Sigmoid colon (tissue), 6 donors: ENCODE measurements at regions not wholly inside any gene's neighbourhood (a gene's known extent, or its start where the extent isn't known, plus 50 kb on each side); places are given as distances from the start of the nearest gene placed in this dataset.

ENCODE experiments used
- DNase-seq: peaks from one replicate; pipeline ENCODE4 v3.0.0-alpha.2; 2019
- H3K27ac ChIP-seq, 4 donors: fragments of 200-600 bp; sonication (generic); one replicate each; pipeline ENCODE4 v1.5.1; 2016 to 2019; ENCODE audit warnings: mild to moderate bottlenecking in 1 of 4
- H3K27me3 ChIP-seq, 3 donors: fragments of 200-600 bp; sonication (generic); one replicate each; pipeline ENCODE4 v1.5.1; 2019; ENCODE audit warnings: mild to moderate bottlenecking in 1 of 3
- H3K36me3 ChIP-seq, 4 donors: fragments of 200-600 bp; sonication (generic); one replicate each; pipeline ENCODE4 v1.5.1; 2016 to 2019
- H3K4me1 ChIP-seq, 4 donors: fragments of 200-600 bp; sonication (generic); one replicate each; pipeline ENCODE4 v1.5.1; 2017 to 2019
- H3K4me3 ChIP-seq, 4 donors: fragments of 200-600 bp; sonication (generic); one replicate each; pipeline ENCODE4 v1.5.1; 2017 to 2019; ENCODE audit warnings: mild to moderate bottlenecking in 2 of 4, moderate library complexity in 1 of 4
- H3K9me3 ChIP-seq, 4 donors: fragments of 200-600 bp in 3 of 4; sonication (generic) in 3 of 4; one replicate each; pipeline versions ENCODE4 v1.5.1 to v1.6.1; 2013 to 2019
- EP300 ChIP-seq, 4 donors: sonication (generic); formaldehyde crosslinking; IDR thresholded peaks; one replicate each; pipeline ENCODE4 v1.6.1; 2017; ENCODE audit warnings: antibody characterized with exemption in 4 of 4
- POLR2A ChIP-seq, 2 donors: fragments of 450-650 bp; IDR thresholded peaks; one replicate each; pipeline ENCODE4 v1.6.1; 2016; ENCODE audit warnings: antibody characterized with exemption in 2 of 2, mild to moderate bottlenecking in 2 of 2, moderate library complexity in 2 of 2
- POLR2AphosphoS5 ChIP-seq, 4 donors: sonication (generic); formaldehyde crosslinking; IDR thresholded peaks; one replicate each; pipeline ENCODE4 v1.6.1; 2017; ENCODE audit warnings: antibody characterized with exemption in 4 of 4
- WGBS, 2 donors: extraction: QIAGEN DNeasy Blood & Tissue Kit; methylation state at CpG; one replicate each; pipeline ENCODE4 v1.1.7; 2013; 5-methylcytosine and 5-hydroxymethylcytosine counted together
- intact Hi-C: fragments of 100-400 bp; cut with DNase I; formaldehyde crosslinking; loops from one replicate; pipeline ENCODE4 v1.15.1; 2023
- TF ChIP-seq, protein P1 (sequence below), 4 experiments: fragments of 450-650 bp in 3 of 4; fragments of 200-600 bp in 1 of 4; IDR thresholded peaks; one replicate each; pipeline ENCODE4 v1.5.1; 2016 to 2019; ENCODE audit warnings: antibody characterized with exemption in 4 of 4, mild to moderate bottlenecking in 3 of 4, moderate library complexity in 2 of 4
- donor health status: healthy with polysubstance abuse.
- donor health status: healthy.

- Histone ChIP-seq H3K4me3 (no peak overlapping the region), H3K27ac (no peak overlapping the region), H3K27me3 (no peaks in the 10 kb centered on the region), H3K9me3 (no peaks in the 10 kb centered on the region), H3K4me1 (no peaks in the 10 kb centered on the region), H3K36me3 (no peaks in the 10 kb centered on the region)
- WGBS, 2 donors, result 78 to 87% methylated on average over 10 of the region's 10 CpGs
- TF ChIP-seq, protein P1, sequence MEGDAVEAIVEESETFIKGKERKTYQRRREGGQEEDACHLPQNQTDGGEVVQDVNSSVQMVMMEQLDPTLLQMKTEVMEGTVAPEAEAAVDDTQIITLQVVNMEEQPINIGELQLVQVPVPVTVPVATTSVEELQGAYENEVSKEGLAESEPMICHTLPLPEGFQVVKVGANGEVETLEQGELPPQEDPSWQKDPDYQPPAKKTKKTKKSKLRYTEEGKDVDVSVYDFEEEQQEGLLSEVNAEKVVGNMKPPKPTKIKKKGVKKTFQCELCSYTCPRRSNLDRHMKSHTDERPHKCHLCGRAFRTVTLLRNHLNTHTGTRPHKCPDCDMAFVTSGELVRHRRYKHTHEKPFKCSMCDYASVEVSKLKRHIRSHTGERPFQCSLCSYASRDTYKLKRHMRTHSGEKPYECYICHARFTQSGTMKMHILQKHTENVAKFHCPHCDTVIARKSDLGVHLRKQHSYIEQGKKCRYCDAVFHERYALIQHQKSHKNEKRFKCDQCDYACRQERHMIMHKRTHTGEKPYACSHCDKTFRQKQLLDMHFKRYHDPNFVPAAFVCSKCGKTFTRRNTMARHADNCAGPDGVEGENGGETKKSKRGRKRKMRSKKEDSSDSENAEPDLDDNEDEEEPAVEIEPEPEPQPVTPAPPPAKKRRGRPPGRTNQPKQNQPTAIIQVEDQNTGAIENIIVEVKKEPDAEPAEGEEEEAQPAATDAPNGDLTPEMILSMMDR (IDR thresholded peaks at IDR 0.05), result no peak
- intact Hi-C loops, result no loop called here
- DNase-seq, result no peak
These were observed 154.8 kb downstream of the COG6 start for GRCh38 chr13:39810091-39810877.

GRCh38 chr13:39811051-39811450 is 155.6 kb downstream of the COG6 start:
- DNase-seq, result no peak
- H3K4me1 ChIP-seq, result no peaks in the 10 kb centered on the region
- H3K4me3 ChIP-seq, result no peak overlapping the region
- intact Hi-C loops, result no loop called here
- TF ChIP-seq POLR2A (IDR thresholded peaks at IDR 0.05) (no peak), EP300 (IDR thresholded peaks at IDR 0.05) (no peak), POLR2AphosphoS5 (IDR thresholded peaks at IDR 0.05) (no peak)
- TF ChIP-seq, protein P1 (IDR thresholded peaks at IDR 0.05), result no peak
- H3K27me3 ChIP-seq, result no peaks in the 10 kb centered on the region
- H3K36me3 ChIP-seq, result no peaks in the 10 kb centered on the region
- no peak overlapping the region for H3K27ac ChIP-seq
- WGBS, 2 donors, result 53 to 84% methylated on average over 6 of the region's 6 CpGs
- H3K9me3 ChIP-seq, result no peaks in the 10 kb centered on the region

DNA sequence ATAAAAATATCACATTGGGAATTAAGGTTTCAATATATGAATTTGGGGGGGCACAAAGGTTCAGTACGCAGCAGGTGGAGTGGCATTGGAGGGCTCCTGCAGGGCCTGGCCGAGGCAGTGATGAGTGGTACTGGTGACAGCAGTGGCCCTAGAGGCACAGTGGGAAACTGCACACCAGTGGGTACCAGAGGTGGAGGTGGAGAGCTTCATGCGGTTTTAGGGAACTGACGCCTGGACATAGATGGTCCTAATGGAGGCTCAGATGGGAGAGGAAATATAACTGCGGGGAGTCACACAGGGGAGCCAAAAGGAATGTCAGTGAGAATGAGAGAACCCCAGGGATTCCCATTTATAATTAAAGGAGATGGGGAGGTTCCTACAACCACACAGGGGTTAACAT is 156.2 kb downstream of the COG6 start:
- Histone ChIP-seq H3K27ac (no peak overlapping the region), H3K4me1 (no peaks in the 10 kb centered on the region), H3K9me3 (no peaks in the 10 kb centered on the region), H3K4me3 (no peak overlapping the region), H3K27me3 (no peaks in the 10 kb centered on the region), H3K36me3 (no peaks in the 10 kb centered on the region)
- 90 to 96% methylated on average over 5 of the region's 5 CpGs for whole genome bisulfite sequencing, 2 donors
- TF ChIP-seq POLR2A (IDR thresholded peaks at IDR 0.05), result no peak
- no peak for TF ChIP-seq POLR2AphosphoS5 (IDR thresholded peaks at IDR 0.05)
- no peak for TF ChIP-seq EP300 (IDR thresholded peaks at IDR 0.05)
- TF ChIP-seq, protein P1 (IDR thresholded peaks at IDR 0.05), result no peak
- intact Hi-C loops, result no loop called here
- no peak for DNase-seq

- Histone ChIP-seq H3K4me1 (no peaks in the 10 kb centered on the region), H3K36me3 (no peaks in the 10 kb centered on the region), H3K4me3 (no peak overlapping the region), H3K9me3 (no peaks in the 10 kb centered on the region), H3K27me3 (no peaks in the 10 kb centered on the region), H3K27ac (no peak overlapping the region)
- 72 to 85% methylated on average over 5 of the region's 5 CpGs for WGBS, 2 donors
- DNase-seq, result no peak
- intact Hi-C loops, result no loop called here
- TF ChIP-seq EP300 (IDR thresholded peaks at IDR 0.05) (no peak), POLR2AphosphoS5 (IDR thresholded peaks at IDR 0.05) (no peak), POLR2A (IDR thresholded peaks at IDR 0.05) (no peak)
- TF ChIP-seq, protein P1 (IDR thresholded peaks at IDR 0.05), result no peak
These were observed 160.1 kb downstream of the COG6 start for GRCh38 chr13:39815345-39816111.
